ENCODE measurements at regions not wholly inside any gene's neighbourhood (a gene's known extent, or its start where the extent isn't known, plus 50 kb on each side); places are given as distances from the start of the nearest gene placed in this dataset.

DNA sequence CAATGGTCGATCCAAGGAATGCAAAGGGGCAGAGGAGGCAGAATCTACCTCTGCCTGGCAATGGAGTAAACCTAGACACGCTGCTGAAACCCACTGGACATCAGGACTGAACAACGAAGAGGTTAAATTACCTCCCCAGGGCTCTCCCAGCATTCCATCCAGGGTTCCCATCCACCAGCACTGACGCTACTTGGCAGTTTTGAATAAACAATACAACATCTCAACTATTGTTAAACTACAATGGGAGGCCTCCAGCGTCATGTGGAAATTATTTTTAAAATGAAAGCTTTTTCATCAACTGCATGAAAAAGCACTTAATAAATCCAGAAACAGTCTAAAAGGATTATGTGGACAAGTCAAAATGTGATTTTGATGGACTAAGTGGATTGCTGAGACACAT is 96.8 kb upstream of the NHSL1 start:
- no peak for TF ChIP-seq POLR2A (IDR thresholded peaks at IDR 0.05; ENCODE audit: low read depth, low read length)
- TF ChIP-seq TAF1 (IDR thresholded peaks at IDR 0.05; ENCODE audit: low read depth, low read length) = no peak
- no peak for TF ChIP-seq POLR2AphosphoS5 (IDR thresholded peaks at IDR 0.05; ENCODE audit: low read depth, low read length)
- no peak for TF ChIP-seq SPI1 (IDR thresholded peaks at IDR 0.05; ENCODE audit: low read depth, low read length)
- TF ChIP-seq POU2F2 (IDR thresholded peaks at IDR 0.05; ENCODE audit: low read depth, low read length) = no peak
